ENCODE measurements at regions not wholly inside any gene's neighbourhood (a gene's known extent, or its start where the extent isn't known, plus 50 kb on each side); places are given as distances from the start of the nearest gene placed in this dataset.

DNA sequence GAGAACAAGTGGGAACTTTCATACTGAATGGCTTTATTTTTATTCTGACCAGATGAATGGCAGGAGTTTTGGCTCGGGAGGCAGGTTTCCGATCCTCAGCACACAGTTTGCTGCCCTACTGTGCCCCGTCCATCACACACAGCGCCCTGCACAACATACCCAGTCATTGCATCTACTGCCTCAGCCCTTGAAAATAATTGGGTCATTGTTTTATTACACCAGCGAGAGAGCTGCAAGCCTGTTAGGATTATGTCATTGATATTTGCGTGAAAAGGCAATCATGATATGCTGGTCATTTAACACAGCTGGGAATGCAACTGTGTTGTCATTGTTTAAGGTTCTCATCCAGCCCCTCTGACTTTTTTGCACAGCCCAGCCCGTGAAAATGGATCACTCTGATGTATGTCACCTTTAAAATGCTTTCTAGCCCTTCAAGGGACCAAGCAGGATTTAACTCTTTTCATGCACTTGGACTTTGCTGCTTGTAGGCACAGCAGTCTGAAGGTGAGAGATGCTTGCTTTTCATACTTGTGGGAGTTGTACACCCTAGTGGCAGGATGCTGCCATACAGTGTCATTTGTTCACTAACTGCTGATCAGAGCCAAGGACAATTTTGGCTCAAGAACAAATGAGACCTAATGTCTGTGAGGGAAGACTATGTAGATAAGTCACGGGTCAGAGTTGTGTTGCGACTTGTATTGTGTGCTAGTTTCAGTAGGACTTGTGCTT is 62.3 kb downstream of the RTL9 start:
- TF ChIP-seq SUZ12 (IDR thresholded peaks at IDR 0.05; ENCODE audit: extremely low read depth, insufficient read depth, insufficient read length) (no peak), ZNF274 (IDR thresholded peaks at IDR 0.05; ENCODE audit: low read depth, low read length) (no peak), YY1 (IDR thresholded peaks at IDR 0.05; ENCODE audit: insufficient read depth, insufficient read length) (no peak)

Measured in NT2/D1 (cell line).